ENCODE measurements at regions not wholly inside any gene's neighbourhood (a gene's known extent, or its start where the extent isn't known, plus 50 kb on each side); places are given as distances from the start of the nearest gene placed in this dataset.

GRCh38 chr7:85716353-85716752, 529.5 kb upstream of the SEMA3D start (continued):
- TF ChIP-seq USF2 (IDR thresholded peaks at IDR 0.05; ENCODE audit: low read length) (no peak), CHD7 (IDR thresholded peaks at IDR 0.05; ENCODE audit: insufficient replicate concordance, low read length) (no peak), SIRT6 (IDR thresholded peaks at IDR 0.05; ENCODE audit: low read length) (no peak), GTF2F1 (IDR thresholded peaks at IDR 0.05; ENCODE audit: borderline replicate concordance, low read depth, low read length) (no peak), CHD2 (IDR thresholded peaks at IDR 0.05; ENCODE audit: low read length) (no peak)

All from H1 (cell line).